ENCODE measurements at regions not wholly inside any gene's neighbourhood (a gene's known extent, or its start where the extent isn't known, plus 50 kb on each side); places are given as distances from the start of the nearest gene placed in this dataset.

DNA sequence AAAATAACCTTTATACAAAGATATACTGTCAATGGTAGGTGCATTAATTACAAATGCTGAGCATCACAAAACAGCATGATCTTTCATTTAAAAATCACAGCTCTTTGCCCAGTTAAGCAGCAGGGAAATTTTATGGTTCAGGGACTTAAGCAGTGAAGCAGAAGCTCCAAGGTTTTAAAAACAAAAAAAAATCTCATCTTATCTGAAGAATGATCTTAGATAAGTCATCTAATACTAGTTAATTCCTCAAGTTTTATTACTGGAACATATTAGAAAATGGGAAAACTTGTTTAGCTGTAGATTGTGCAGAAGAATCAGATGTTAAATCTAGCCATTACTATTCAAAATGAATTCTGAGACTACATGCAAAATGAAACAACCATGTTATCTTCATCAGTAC is 289.9 kb downstream of the GASK1B start:
- DNase-seq (ENCODE audit: low spot score in 2 of 2), result no peak
- H3K4me1 ChIP-seq, result no peaks in the 10 kb centered on the region
- H3K9me3 ChIP-seq, result no peaks in the 10 kb centered on the region
- no peak overlapping the region for H3K27ac ChIP-seq
- H3K36me3 ChIP-seq, result no peaks in the 10 kb centered on the region
- H3K4me3 ChIP-seq, result no peak overlapping the region
- H3K27me3 ChIP-seq, result no peaks in the 10 kb centered on the region
- TF ChIP-seq, protein P1, sequence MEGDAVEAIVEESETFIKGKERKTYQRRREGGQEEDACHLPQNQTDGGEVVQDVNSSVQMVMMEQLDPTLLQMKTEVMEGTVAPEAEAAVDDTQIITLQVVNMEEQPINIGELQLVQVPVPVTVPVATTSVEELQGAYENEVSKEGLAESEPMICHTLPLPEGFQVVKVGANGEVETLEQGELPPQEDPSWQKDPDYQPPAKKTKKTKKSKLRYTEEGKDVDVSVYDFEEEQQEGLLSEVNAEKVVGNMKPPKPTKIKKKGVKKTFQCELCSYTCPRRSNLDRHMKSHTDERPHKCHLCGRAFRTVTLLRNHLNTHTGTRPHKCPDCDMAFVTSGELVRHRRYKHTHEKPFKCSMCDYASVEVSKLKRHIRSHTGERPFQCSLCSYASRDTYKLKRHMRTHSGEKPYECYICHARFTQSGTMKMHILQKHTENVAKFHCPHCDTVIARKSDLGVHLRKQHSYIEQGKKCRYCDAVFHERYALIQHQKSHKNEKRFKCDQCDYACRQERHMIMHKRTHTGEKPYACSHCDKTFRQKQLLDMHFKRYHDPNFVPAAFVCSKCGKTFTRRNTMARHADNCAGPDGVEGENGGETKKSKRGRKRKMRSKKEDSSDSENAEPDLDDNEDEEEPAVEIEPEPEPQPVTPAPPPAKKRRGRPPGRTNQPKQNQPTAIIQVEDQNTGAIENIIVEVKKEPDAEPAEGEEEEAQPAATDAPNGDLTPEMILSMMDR (IDR thresholded peaks at IDR 0.05), result no peak
- TF ChIP-seq EP300 (IDR thresholded peaks at IDR 0.05), result no peak
- TF ChIP-seq POLR2A (IDR thresholded peaks at IDR 0.05), result no peak

DNA sequence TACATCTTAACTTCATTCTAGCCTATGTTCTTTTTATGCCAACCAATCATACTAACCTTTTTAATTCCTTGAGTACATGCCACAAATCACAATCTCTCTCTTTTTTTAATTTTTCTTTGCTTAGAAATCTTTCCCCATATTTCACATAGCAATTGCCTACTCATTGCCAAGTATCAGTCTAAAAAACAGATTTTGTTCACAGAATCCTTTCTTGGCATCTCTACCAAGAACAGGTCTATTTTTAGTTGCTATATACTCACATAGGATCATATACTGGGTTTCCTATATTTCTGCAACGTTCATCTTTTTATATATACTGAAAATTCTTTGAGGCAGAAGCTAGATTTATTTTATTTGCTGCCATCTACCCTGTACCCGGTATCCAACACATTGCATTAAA is 292.1 kb downstream of the GASK1B start:
- H3K9me3 ChIP-seq, result no peaks in the 10 kb centered on the region
- H3K4me3 ChIP-seq, result no peak overlapping the region
- no peaks in the 10 kb centered on the region for H3K36me3 ChIP-seq
- H3K27ac ChIP-seq, result no peak overlapping the region
- no peak for DNase-seq (ENCODE audit: low spot score in 2 of 2)
- no peaks in the 10 kb centered on the region for H3K4me1 ChIP-seq
- no peak for TF ChIP-seq POLR2A (IDR thresholded peaks at IDR 0.05)
- TF ChIP-seq, protein P1 (IDR thresholded peaks at IDR 0.05), result no peak
- 74% methylated on average over 2 of the region's 2 CpGs for WGBS, 2 donors
- no peaks in the 10 kb centered on the region for H3K27me3 ChIP-seq

DNA sequence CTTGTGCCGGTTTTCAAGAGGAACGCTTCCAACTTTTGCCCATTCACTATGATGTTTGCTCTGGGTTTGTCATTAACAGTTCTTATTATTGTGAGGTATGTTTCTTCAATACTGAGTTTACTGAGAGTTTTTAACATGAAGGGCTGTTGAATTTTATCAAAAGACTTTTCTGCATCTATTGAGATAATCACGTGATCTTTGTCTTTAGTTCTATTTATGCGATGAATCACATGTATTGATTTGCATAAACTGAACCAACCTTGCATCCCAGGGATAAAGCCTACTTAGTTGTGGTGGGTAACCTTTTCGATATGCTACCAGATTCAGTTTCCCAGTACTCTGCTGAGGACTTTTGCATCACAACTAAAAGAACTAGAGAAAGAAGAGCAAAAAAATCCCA is 318.0 kb downstream of the GASK1B start:
- TF ChIP-seq EP300 (IDR thresholded peaks at IDR 0.05) (no peak), POLR2A (IDR thresholded peaks at IDR 0.05) (no peak)
- TF ChIP-seq, protein P1 (IDR thresholded peaks at IDR 0.05), result no peak
- Histone ChIP-seq H3K36me3 (no peaks in the 10 kb centered on the region), H3K9me3 (no peaks in the 10 kb centered on the region), H3K27me3 (no peaks in the 10 kb centered on the region), H3K4me1 (no peaks in the 10 kb centered on the region), H3K27ac (no peak overlapping the region), H3K4me3 (no peak overlapping the region)
- DNase-seq (ENCODE audit: low spot score in 2 of 2), result no peak
- 74 to 88% methylated on average over 5 of the region's 5 CpGs for WGBS, 2 donors

DNA sequence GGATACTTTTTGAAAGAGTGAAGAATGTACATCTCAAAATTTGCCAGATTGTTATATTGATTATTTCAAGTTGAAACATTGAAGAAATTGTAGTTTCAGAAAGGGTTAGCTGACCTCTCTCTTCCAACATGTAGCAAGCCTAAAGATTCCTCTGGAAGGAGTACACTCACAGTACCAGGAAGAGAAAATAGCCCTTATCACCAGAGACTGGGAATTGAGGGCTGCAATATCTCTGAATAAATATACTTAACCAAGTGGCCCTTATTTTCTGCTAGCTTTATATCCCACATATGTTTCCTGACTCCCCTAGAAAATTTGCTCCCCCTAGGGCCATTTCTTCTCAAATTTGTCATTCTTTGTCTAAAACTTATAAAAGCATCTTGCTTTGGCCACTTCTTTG is 332.2 kb downstream of the GASK1B start:
- Histone ChIP-seq H3K27me3 (no peaks in the 10 kb centered on the region), H3K9me3 (no peaks in the 10 kb centered on the region), H3K4me3 (no peak overlapping the region), H3K27ac (no peak overlapping the region), H3K36me3 (no peaks in the 10 kb centered on the region), H3K4me1 (peaks cover 0 to 17% (median 3%) of the 10 kb centered on the region in 4 donors)
- no peak for TF ChIP-seq EP300 (IDR thresholded peaks at IDR 0.05)
- TF ChIP-seq POLR2A (IDR thresholded peaks at IDR 0.05), result no peak
- TF ChIP-seq, protein P1 (IDR thresholded peaks at IDR 0.05), result no peak
- no peak for DNase-seq (ENCODE audit: low spot score in 2 of 2)

- WGBS, 2 donors, result 89 to 93% methylated on average over 1 of the region's 1 CpG
- H3K4me1 ChIP-seq, result peaks cover 0 to 17% (median 3%) of the 10 kb centered on the region in 4 donors
- H3K4me3 ChIP-seq, result no peak overlapping the region
- no peak for TF ChIP-seq POLR2A (IDR thresholded peaks at IDR 0.05)
- H3K27ac ChIP-seq, result no peak overlapping the region
- H3K36me3 ChIP-seq, result no peaks in the 10 kb centered on the region
- no peak for DNase-seq (ENCODE audit: low spot score in 2 of 2)
- no peaks in the 10 kb centered on the region for H3K27me3 ChIP-seq
- H3K9me3 ChIP-seq, result no peaks in the 10 kb centered on the region
These were observed 332.8 kb downstream of the GASK1B start for GRCh38 chr4:157840034-157840433.

- no peak overlapping the region for H3K4me3 ChIP-seq
- TF ChIP-seq POLR2A (IDR thresholded peaks at IDR 0.05) (no peak), EP300 (IDR thresholded peaks at IDR 0.05) (no peak)
- TF ChIP-seq, protein P1 (IDR thresholded peaks at IDR 0.05), result no peak
- no peaks in the 10 kb centered on the region for H3K27me3 ChIP-seq
- H3K9me3 ChIP-seq, result no peaks in the 10 kb centered on the region
- no peak for DNase-seq (ENCODE audit: low spot score in 2 of 2)
- peaks cover 0 to 17% (median 3%) of the 10 kb centered on the region in 4 donors for H3K4me1 ChIP-seq
- H3K27ac ChIP-seq, result no peak overlapping the region
- no peaks in the 10 kb centered on the region for H3K36me3 ChIP-seq
- 17 to 53% methylated on average over 2 of the region's 2 CpGs for WGBS, 2 donors
These were observed 334.5 kb downstream of the GASK1B start for GRCh38 chr4:157838366-157838765.

Data from tibial nerve (tissue), 4 donors.